MG63 (cell line): ENCODE measurements at regions not wholly inside any gene's neighbourhood (a gene's known extent, or its start where the extent isn't known, plus 50 kb on each side); places are given as distances from the start of the nearest gene placed in this dataset.

Experiments
- DNase-seq: peaks from one replicate; pipeline ENCODE4 v3.0.0-alpha.2; 2020
- H3K27me3 ChIP-seq: fragments of 250-450 bp; sonication (Bioruptor Pico); 2 replicates; pipeline ENCODE4 v1.5.1; 2020; ENCODE audit warnings: mild to moderate bottlenecking, moderate library complexity
- H3K36me3 ChIP-seq: fragments of 250-450 bp; sonication (Bioruptor Pico); 2 replicates; pipeline ENCODE4 v1.5.1; 2020; ENCODE audit warnings: mild to moderate bottlenecking, moderate library complexity
- H3K4me3 ChIP-seq: fragments of 250-450 bp; sonication (Bioruptor Pico); 2 replicates; pipeline ENCODE4 v1.5.1; 2020; ENCODE audit warnings: mild to moderate bottlenecking, moderate library complexity
- H3K9me3 ChIP-seq: fragments of 250-450 bp; sonication (Bioruptor Pico); 2 replicates; pipeline ENCODE4 v1.5.1; 2020; ENCODE audit warnings: mild to moderate bottlenecking, moderate library complexity

DNA sequence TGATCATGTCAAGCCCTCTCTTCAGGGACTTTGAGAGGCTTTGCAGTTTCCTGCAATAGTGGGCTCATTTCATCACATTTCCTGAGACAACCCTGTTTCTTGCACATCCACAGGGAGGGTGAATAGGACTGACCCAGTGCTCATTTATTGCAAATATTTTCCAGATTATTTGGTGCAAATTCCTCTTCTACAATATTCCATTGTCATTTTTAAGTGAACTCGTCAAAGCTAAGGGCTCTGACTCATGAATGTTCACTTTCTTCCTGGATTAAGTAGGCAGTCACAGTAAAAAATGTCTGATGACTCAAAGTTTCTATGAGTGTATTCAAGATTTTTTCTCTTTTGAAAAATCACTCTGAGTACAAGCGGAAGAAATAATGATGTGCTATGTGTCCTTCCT lies 225.5 kb upstream of the GALNT5 start:
- H3K36me3 ChIP-seq, result no peaks in the 10 kb centered on the region
- H3K9me3 ChIP-seq, result peaks cover 3% of the 10 kb centered on the region; the same call in 1 of the 2 replicates
- DNase-seq, result peak; percentile 8
- H3K27me3 ChIP-seq, result no peaks in the 10 kb centered on the region
- H3K4me3 ChIP-seq, result no peak overlapping the region

DNA sequence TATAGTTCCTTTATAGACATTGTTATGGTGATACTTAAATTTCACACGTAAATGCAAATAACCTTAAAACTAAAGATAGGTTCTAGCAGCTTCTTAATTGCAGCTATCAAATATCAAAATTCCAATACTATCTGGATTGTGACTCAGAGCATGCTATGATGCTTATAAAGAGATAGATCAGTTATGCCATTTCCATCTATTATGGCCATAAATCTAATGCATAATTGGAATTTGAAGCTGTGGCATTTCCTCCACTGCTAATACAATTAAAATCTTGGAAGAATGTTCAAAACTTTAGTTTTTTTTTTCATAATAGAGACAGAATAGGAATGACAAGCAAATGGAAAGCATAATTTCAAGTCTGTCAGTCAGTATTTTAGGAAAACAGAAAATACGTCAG lies 220.8 kb upstream of the GALNT5 start:
- Histone ChIP-seq H3K36me3 (no peaks in the 10 kb centered on the region), H3K9me3 (peaks cover 3% of the 10 kb centered on the region; the same call in 1 of the 2 replicates), H3K4me3 (no peak overlapping the region), H3K27me3 (no peaks in the 10 kb centered on the region)
- DNase-seq, result no peak

DNA sequence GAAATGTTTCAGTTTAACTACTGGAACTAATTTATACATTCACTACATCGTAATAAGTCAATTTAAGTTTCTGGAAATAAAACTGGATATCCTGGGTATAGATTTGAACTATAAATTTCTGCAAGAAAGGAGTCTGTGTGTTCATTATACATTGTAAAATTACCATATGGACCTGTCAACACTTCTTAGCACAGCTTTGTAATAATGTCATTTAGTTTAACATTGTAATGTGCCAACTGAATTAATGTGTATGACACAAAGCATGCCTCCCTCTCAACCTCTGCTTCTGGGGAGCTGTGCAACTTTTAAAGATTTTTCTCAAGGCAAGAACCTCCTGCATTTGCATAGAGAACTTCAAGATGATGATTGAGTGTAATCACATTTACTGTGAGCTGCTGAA lies 213.7 kb upstream of the GALNT5 start:
- Histone ChIP-seq H3K9me3 (no peaks in the 10 kb centered on the region), H3K4me3 (no peak overlapping the region), H3K27me3 (no peaks in the 10 kb centered on the region), H3K36me3 (no peaks in the 10 kb centered on the region)
- DNase-seq, result no peak

DNA sequence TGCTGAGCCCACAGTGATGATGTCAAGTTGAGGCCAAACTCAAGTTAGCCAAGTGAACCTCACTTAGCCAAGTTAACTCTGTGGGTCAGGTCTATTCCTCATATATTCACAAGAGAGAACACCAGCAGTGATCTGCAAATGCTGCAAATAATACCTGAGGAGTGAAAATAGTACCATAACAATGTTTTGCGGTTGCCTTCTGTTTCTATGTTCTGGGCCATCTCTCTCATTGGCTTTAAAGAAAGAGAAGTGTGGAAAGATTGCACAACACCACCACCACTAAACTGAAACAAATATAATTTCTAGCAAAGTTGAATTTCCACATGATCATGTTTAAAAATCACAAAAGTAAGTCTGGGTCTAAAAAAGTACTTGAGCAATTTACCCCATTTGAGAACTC lies 211.1 kb upstream of the GALNT5 start:
- Histone ChIP-seq H3K9me3 (no peaks in the 10 kb centered on the region), H3K4me3 (no peak overlapping the region), H3K36me3 (no peaks in the 10 kb centered on the region), H3K27me3 (no peaks in the 10 kb centered on the region)
- DNase-seq, result no peak

DNA sequence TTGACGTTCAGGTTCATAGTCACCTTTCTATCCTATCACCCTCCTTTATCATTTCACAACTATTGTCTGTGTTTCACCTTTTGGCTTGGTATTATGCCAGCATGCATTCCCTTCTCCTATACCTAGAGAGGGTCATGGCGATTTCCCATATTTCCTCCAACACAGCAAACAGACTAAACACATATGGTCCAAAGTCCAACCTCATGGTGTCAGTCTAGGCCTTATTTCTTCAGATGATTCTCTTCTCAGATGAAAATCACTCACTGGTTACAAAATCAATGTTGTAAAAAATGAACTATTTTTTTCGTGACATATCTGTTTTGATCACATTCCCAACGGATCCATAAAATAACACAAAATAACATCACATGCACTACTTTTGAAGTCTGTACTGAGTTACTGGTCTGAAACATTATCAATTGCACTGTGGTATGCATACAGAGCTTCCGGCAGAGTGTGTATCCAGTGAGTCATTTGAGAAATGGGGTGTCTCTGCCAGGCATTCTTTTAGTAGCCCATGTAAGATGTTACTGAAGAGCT lies 204.8 kb upstream of the GALNT5 start:
- no peaks in the 10 kb centered on the region for H3K27me3 ChIP-seq
- DNase-seq, result peak; percentile 63
- H3K4me3 ChIP-seq, result no peak overlapping the region

DNA sequence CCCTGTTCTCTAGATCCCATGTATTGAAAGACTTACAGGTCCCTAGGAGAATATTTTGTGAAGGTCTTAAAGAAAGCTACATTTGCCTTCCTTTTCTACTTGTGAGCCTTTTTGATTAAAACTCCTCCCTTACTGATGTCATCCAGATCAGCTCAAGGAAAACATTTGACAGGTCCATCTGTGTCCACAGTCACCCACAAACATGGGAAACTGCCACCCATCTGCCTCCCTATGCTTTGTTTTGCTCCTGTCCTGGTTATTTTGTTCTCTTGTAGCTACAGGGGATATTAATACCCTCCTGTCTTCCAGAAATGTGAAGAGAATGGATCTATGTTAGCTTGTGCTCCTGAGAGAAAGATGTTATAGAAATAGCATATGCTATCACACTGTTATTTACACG lies 203.6 kb upstream of the GALNT5 start:
- Histone ChIP-seq H3K4me3 (no peak overlapping the region), H3K36me3 (no peaks in the 10 kb centered on the region), H3K9me3 (no peaks in the 10 kb centered on the region), H3K27me3 (no peaks in the 10 kb centered on the region)
- no peak for DNase-seq

More for the DNA sequence above, 204.8 kb upstream of the GALNT5 start:
- Histone ChIP-seq H3K9me3 (no peaks in the 10 kb centered on the region), H3K36me3 (no peaks in the 10 kb centered on the region)

DNA sequence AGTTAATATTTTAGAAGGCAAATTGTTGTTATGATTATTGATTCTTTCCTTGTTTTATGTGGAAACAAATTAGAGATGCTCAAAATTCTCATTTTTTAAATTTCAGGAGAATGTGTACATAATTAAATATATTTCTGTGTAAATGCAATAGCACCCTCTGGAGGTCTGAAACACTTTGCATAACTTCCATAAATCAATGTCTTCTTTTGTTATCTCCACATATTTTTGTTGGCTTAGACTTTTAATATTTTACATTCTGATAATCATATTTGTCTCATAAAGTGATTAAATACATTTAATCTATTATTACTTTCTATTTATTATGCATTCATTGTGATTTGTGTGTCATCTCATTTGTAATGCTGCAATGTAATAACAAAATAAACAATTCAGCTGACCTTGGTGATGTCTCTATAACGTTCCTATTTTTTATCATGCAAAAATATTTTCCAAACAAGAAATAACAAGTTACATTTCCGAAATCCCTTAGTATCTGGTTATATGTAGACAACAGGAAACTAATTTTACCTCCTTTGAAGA lies 201.8 kb upstream of the GALNT5 start:
- Histone ChIP-seq H3K36me3 (no peaks in the 10 kb centered on the region), H3K27me3 (no peaks in the 10 kb centered on the region), H3K9me3 (no peaks in the 10 kb centered on the region), H3K4me3 (peak overlapping the region; percentile 2; the same call in 1 of the 2 replicates)
- no peak for DNase-seq

DNA sequence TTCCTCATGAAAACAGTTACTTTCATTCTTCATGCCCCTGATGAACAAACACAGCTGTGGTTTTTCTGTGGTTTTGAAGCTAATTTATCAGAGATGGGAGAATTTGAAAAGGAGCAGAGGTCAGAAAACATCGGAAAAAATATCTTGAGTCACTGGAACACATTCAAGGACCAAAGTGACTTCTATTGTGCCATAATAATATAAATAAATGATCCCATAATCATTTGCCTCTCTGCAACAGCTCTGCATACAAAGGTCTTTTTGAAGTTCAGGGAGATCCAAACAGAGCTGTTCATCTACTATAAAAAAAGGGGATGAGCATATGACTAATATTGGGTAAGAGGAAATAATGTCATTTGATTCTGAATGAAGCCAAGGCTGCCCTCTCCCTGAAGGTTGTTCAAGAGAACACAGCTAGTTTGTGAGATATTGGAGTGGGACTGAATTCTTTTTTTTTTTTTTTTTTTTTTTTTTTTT lies 201.3 kb upstream of the GALNT5 start:
- Histone ChIP-seq H3K4me3 (peak overlapping the region; percentile 2; the same call in 1 of the 2 replicates), H3K36me3 (no peaks in the 10 kb centered on the region), H3K9me3 (no peaks in the 10 kb centered on the region), H3K27me3 (no peaks in the 10 kb centered on the region)
- DNase-seq, result peak; percentile 19

DNA sequence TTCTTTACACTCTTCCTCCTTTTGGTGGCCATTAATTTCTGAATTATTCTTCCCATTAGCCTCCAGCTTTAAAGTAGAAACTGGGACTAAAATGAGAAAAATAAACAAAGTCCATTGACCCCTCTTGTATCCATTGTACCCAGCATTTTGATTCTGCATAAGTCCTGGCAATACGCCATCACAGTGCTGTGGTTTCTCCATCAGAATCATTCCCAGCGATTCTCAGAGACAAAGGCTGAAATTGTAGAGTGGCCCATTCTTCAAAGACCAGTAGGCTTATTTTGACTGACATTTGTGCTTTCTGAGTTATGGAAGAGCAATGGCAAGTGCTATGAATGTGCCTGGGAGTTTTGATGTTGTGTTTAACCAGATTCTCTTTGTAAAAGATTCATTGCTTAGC lies 199.3 kb upstream of the GALNT5 start:
- no peaks in the 10 kb centered on the region for H3K9me3 ChIP-seq
- no peaks in the 10 kb centered on the region for H3K36me3 ChIP-seq
- DNase-seq, result no peak
- H3K4me3 ChIP-seq, result no peak overlapping the region
- no peaks in the 10 kb centered on the region for H3K27me3 ChIP-seq

DNA sequence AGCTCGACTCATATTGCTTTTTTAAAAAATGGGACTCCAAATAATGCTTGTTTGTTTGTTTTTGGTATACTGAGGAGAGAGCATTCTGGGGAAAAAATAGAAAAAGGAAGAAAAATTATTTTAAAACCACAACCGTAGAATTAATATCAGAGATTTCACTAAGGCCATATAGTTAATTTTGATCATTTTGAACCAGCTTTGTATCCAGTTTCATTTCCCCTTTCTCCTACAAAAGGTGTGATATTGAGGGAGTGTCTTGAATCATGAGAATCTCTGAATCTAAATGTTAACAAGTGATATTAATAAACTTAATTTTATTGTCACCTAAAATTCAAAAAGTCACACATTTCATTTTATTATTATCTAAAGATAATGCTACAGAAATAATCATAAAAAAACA lies 198.5 kb upstream of the GALNT5 start:
- Histone ChIP-seq H3K36me3 (no peaks in the 10 kb centered on the region), H3K27me3 (no peaks in the 10 kb centered on the region), H3K4me3 (no peak overlapping the region), H3K9me3 (no peaks in the 10 kb centered on the region)
- no peak for DNase-seq

DNA sequence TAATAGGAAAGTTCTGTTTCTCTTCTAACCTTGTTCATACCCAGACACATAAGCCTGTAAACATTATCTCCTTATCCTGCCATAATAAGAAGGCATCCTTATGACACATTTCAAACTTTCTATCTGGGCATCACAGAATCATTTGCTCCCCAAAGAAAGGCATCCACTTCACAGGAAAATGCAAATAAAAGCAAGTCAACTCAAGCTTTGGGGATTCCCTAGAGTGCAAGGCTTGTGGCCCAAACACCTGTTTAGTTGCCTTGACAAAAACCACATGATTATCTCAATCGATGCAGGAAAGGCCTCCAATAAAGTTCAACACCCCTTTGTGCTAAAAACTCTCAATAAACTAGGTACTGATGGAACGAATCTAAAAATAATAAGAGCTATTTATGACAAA lies 195.7 kb upstream of the GALNT5 start:
- Histone ChIP-seq H3K36me3 (no peaks in the 10 kb centered on the region), H3K4me3 (no peak overlapping the region)
- no peak for DNase-seq

DNA sequence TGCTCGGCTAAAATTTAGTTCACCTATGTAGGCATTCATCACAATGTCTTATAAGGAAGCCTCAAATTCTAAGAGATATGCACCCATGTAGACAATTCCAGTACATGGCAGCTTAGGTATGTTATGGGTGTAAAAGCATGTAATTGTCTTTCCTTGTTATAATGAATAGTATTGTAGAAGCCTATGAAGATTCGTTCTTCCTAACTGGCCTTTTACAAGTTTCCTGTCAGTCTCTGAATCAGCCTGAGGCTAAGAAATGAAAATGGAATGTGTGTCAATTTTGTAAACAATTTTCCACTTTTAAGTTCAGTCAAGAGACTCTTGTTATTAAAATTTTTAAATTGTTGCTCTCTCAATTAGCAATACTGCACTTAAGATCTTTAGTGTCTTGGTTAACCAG lies 189.9 kb upstream of the GALNT5 start:
- H3K9me3 ChIP-seq, result no peaks in the 10 kb centered on the region
- no peaks in the 10 kb centered on the region for H3K36me3 ChIP-seq
- DNase-seq, result no peak
- H3K4me3 ChIP-seq, result no peak overlapping the region
- no peaks in the 10 kb centered on the region for H3K27me3 ChIP-seq

More for the DNA sequence above, 195.7 kb upstream of the GALNT5 start:
- Histone ChIP-seq H3K9me3 (no peaks in the 10 kb centered on the region), H3K27me3 (no peaks in the 10 kb centered on the region)

DNA sequence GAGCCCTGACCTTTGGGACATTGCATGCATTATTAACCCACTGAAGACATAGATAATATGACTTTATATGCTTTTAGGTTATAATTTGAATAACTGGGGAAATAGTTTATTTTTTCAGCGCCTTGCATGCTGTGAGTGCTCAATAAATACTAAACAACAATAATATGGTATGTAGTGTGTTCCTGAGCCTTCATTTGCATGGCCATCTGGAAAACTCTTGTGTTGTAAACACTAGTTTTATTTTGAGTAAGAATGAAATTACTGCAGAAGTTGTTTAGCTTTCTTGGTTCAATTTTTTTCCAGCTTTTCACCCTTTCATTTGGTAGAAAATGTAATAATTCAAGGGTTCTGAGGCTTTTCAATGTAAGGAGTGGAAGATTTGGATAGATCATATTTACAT lies 189.3 kb upstream of the GALNT5 start:
- Histone ChIP-seq H3K4me3 (no peak overlapping the region), H3K36me3 (no peaks in the 10 kb centered on the region), H3K27me3 (no peaks in the 10 kb centered on the region), H3K9me3 (no peaks in the 10 kb centered on the region)
- DNase-seq, result no peak

DNA sequence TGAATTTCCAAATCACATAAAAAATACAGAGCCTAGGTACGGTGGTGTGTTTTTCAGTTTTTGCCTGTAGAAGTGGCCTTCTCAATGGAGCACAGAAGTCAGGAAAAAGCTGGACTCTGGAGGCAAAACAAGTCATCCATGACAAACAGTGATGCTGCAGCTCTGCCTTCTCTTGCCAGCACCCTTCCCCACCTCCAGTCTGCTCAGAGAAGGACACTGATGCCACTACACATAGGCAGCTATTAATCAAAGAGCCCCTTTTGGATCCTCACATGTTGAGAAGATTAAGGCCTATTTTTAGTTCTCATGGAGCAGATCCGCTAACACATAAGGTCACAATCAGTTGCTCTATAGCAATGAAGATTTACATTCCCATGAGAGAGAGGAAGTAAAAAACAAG lies 181.6 kb upstream of the GALNT5 start:
- DNase-seq, result no peak
- no peak overlapping the region for H3K4me3 ChIP-seq
- H3K36me3 ChIP-seq, result no peaks in the 10 kb centered on the region
- no peaks in the 10 kb centered on the region for H3K27me3 ChIP-seq
- H3K9me3 ChIP-seq, result no peaks in the 10 kb centered on the region

DNA sequence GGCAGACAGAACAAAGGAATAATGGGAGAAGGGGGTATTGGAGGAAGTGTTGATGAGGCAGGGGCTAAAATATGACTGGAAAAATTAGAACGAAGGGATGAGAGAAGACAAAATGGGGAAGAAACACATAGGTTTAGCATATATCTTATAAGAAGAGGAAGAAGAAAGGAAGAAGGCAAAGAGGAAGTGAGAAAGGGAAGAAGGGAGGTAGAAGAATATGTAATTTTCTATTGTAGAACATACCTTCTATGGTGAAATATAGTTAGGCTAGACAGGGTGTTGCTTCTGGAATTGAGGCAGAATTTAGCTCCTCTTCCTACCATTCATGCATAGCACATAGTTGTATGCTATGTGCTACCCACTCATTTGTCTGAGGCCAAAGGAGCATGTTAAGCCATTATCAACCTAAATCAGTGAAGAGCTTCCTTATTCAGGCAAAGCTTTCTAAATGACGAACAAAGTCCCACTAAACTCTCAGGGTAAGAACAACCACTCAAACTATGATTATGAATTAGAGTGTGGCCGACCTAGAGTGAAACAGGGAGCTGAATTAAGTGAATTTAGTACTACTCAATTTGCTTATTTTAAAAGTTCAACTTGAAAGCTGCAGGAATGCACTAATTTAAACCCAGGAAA lies 180.9 kb upstream of the GALNT5 start:
- Histone ChIP-seq H3K9me3 (no peaks in the 10 kb centered on the region), H3K27me3 (no peaks in the 10 kb centered on the region), H3K4me3 (no peak overlapping the region), H3K36me3 (no peaks in the 10 kb centered on the region)
- no peak for DNase-seq

DNA sequence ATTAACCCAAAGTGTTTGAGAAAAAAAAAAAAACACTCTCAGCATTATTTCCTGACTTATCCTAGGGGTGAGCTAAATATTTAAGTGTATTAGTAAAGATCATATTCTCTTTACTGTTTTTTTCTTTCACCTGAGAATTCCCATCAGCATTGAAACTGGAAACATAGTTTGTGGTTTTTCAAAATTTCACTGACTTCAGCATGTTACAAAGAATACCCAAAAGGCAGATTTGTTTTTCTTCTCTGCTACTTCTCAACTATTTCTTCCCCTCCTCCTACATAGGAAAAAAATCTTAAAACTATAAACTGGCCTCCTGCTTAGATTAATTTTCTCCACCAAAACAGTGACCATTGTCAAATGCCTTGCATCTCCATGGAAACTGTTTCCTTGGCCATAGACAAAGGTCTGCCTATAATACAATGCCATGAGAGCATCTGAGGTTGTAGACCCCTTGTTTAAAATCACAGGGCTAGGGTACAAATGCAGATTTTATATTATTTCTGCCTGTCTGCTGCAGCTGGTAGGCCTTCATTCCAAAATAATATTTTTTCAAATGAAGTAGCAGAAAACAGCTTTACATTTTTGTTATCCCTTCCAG lies 179.7 kb upstream of the GALNT5 start:
- Histone ChIP-seq H3K9me3 (no peaks in the 10 kb centered on the region), H3K36me3 (no peaks in the 10 kb centered on the region), H3K4me3 (no peak overlapping the region), H3K27me3 (no peaks in the 10 kb centered on the region)
- DNase-seq, result no peak

DNA sequence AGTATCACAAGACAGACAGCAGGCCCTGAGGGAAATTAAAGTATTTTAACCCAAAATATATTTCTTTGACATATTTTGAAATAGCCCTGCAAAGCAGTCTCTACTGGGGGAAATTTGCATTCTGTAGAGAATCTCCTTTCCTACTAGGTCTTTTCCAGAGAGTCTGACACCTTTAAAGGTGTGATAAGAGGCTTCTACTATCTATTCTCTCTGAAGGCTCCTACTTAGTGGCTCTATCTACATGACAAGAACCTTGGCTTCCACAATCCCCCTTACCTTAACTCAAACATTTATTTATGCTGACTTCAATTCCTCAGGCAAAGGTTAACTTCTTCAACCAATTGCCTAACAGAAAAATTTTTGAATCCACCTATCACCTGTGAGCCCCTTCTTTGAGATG lies 174.6 kb upstream of the GALNT5 start:
- no peaks in the 10 kb centered on the region for H3K9me3 ChIP-seq
- H3K27me3 ChIP-seq, result no peaks in the 10 kb centered on the region
- DNase-seq, result no peak
- no peaks in the 10 kb centered on the region for H3K36me3 ChIP-seq
- no peak overlapping the region for H3K4me3 ChIP-seq

DNA sequence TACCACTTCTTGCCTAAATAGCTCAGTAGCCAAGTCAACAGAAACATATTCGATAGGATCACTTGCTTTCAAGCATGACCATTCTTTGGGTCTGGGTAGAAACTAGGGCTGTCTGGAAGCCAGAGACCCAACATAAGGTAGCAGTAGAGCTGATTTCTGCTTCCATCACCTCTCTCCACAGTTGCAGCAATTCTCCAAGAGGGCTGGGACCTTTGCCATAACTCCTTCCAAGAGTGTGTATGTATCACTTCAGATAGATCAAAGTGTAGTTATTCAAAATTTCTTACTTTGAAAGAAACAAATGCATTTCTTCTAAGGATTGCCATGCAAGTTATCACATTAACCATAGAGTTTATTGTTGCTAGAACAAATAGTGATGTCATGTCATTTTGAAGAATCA lies 172.0 kb upstream of the GALNT5 start:
- DNase-seq, result peak; percentile 15
- Histone ChIP-seq H3K36me3 (no peaks in the 10 kb centered on the region), H3K27me3 (no peaks in the 10 kb centered on the region), H3K4me3 (no peak overlapping the region), H3K9me3 (no peaks in the 10 kb centered on the region)
